AG09309 (cell line): ENCODE measurements at regions not wholly inside any gene's neighbourhood (a gene's known extent, or its start where the extent isn't known, plus 50 kb on each side); places are given as distances from the start of the nearest gene placed in this dataset.

Experiments
- DNase-seq: peaks from one replicate; pipeline ENCODE4 v3.0.0-alpha.2; 2010; ENCODE audit warnings: low read depth
- H3K4me3 ChIP-seq: 2 replicates; pipeline ENCODE4 v1.5.1; 2011; ENCODE audit warnings: mild to moderate bottlenecking, low read depth, low read length, moderate library complexity; ENCODE audit not compliant: control insufficient read depth
- CTCF ChIP-seq: IDR thresholded peaks from 2 replicates; pipeline ENCODE4 v1.5.1; 2011; ENCODE audit warnings: mild to moderate bottlenecking, low read depth, low read length, inconsistent platforms; ENCODE audit not compliant: insufficient read depth, control insufficient read depth; ENCODE audit errors: missing control alignments

- no peak for TF ChIP-seq CTCF
- no peak overlapping the region for H3K4me3 ChIP-seq
- DNase-seq, result no peak
These were observed 505.8 kb downstream of the PLPP3 start for GRCh38 chr1:56073614-56074006.

GRCh38 chr1:56073206-56073605 lies 506.2 kb downstream of the PLPP3 start:
- no peak for TF ChIP-seq CTCF
- DNase-seq, result no peak
- H3K4me3 ChIP-seq, result no peak overlapping the region

DNA sequence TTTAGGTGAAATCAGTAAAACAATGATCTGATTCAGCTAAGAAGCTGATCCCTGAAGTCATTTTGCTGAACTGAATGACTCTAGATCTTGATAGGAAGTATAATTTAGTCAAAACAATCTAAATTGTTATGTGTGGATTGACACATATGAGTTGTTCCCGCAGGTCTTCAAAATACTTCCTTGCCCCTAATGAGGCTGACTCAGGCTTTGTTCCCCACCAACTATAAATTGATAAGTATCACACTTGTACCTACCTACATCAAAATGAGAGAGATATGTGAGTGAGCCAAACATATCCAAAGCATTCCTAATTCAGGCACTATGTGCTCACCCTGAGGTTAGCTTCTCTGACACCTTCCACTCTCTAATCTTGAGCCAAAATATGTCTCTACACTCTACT lies 507.1 kb downstream of the PLPP3 start:
- DNase-seq, result no peak
- TF ChIP-seq CTCF, result no peak
- no peak overlapping the region for H3K4me3 ChIP-seq

GRCh38 chr1:56071351-56071750 lies 508.0 kb downstream of the PLPP3 start:
- no peak overlapping the region for H3K4me3 ChIP-seq
- TF ChIP-seq CTCF, result no peak
- DNase-seq, result no peak

DNA sequence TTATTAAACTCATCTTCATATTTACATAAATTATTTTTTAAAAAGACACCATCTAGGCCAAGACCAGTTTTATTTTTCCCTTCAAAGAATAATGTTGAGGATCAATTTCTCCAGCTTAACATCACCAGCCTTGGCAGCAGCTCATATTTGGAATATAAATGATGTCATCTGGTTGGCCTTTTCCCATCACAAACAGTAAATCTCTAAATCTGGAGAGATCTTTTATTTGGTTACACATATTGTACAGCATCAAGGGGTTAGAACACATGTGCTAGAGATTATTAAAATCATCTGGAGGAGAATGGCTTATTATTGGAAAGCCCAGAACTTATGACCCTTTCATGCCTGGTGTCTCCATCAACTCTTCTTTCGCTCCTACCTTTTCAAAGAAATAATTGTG lies 508.8 kb downstream of the PLPP3 start:
- no peak for DNase-seq
- no peak for TF ChIP-seq CTCF
- no peak overlapping the region for H3K4me3 ChIP-seq

DNA sequence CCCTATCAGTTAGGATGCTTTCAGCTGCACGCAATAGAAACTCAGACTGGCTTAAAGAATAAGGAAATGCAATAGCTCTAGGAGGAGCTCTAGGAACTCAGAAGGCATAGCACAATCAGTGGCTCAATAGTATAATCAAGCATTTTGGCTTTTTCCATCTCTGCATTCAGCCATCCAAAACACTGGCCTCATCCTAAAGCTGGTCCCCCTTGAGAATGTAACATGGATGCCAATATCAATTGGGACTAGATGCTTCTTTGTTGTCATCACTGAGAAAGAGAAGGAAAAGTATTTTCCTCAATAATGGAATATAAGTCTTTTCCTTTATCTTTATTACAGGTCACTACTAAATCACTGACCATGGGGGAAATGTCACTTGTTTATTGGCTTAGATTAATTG lies 509.5 kb downstream of the PLPP3 start:
- no peak for TF ChIP-seq CTCF
- no peak overlapping the region for H3K4me3 ChIP-seq
- DNase-seq, result no peak

DNA sequence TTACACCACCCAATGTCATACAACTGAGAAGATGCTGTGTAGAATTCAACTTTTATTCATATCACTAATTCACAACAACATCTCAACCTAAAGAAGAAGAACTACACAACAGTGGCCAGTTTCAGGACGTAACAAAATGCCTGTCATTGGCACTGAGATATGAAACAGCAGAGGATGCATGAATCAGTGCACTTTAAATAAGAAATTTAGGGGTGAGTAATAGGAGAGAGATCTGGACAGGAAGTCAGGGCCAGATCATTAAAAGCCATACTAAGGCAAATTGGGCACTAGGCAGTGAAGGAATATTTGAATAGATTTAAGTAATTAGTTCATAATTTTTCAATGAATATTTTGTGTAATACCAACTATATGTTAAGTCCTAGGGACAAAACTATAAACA lies 510.5 kb downstream of the PLPP3 start:
- no peak overlapping the region for H3K4me3 ChIP-seq
- no peak for TF ChIP-seq CTCF
- DNase-seq, result no peak
